HFFc6 (cell line): ENCODE measurements at regions not wholly inside any gene's neighbourhood (a gene's known extent, or its start where the extent isn't known, plus 50 kb on each side); places are given as distances from the start of the nearest gene placed in this dataset.
"Not testable (repeated sequence)": the region's sequence is repeated elsewhere in the genome, so short reads cannot be mapped to it uniquely, and the experiment has no call there.

Experiments
- DNase-seq: peaks from one replicate; pipeline ENCODE4 v3.0.0-alpha.2; 2018
- H3K27ac Mint-ChIP-seq: 2 replicates; pipeline ENCODE4 v1.8.0; 2020; ENCODE audit warnings: mild to moderate bottlenecking, mixed read lengths
- H3K27me3 Mint-ChIP-seq: 2 replicates; pipeline ENCODE4 v1.8.0; 2021; ENCODE audit warnings: mild to moderate bottlenecking, moderate library complexity, mixed read lengths; ENCODE audit not compliant: insufficient read depth
- H3K36me3 Mint-ChIP-seq: 2 replicates; pipeline ENCODE4 v1.8.0; 2021; ENCODE audit warnings: low read depth, mixed read lengths
- H3K4me1 Mint-ChIP-seq: 2 replicates; pipeline ENCODE4 v1.8.0; 2020; ENCODE audit warnings: low read depth, mixed read lengths
- H3K4me3 Mint-ChIP-seq: 2 replicates; pipeline ENCODE4 v1.8.0; 2020; ENCODE audit warnings: mild to moderate bottlenecking, moderate library complexity, mixed read lengths
- H3K9me3 Mint-ChIP-seq: 2 replicates; pipeline ENCODE4 v1.8.0; 2020; ENCODE audit warnings: mild to moderate bottlenecking, mixed read lengths
- TF ChIP-seq, protein P1 (sequence below): fragments of 200-600 bp; sonication (generic); IDR thresholded peaks from 2 replicates; pipeline ENCODE4 v1.5.0; 2021; ENCODE audit warnings: antibody characterized with exemption, mild to moderate bottlenecking

DNA sequence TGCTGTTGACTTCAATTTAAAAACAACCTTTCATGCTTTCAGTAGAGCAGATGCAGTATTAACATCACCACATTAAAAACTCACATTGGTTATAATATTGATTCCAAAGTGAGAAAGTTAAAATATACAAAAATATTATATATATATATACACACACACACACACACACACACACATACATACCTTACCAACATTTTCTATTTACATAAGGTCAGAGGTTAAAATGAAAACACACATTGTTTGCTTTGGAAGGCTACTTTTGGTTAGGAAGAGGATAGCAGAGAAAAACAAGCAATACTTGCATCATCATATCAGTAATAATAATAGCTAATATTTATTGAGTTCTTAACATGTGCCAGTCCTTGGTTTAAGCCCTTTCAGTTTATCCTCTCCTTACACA lies 226.5 kb downstream of the PPP4R3C start:
- Mint-ChIP-seq H3K9me3 (peaks cover 21% of the 10 kb centered on the region), H3K27ac (no peak overlapping the region), H3K36me3 (no peaks in the 10 kb centered on the region), H3K4me3 (no peak overlapping the region), H3K27me3 (no peaks in the 10 kb centered on the region), H3K4me1 (no peaks in the 10 kb centered on the region)
- TF ChIP-seq, protein P1, sequence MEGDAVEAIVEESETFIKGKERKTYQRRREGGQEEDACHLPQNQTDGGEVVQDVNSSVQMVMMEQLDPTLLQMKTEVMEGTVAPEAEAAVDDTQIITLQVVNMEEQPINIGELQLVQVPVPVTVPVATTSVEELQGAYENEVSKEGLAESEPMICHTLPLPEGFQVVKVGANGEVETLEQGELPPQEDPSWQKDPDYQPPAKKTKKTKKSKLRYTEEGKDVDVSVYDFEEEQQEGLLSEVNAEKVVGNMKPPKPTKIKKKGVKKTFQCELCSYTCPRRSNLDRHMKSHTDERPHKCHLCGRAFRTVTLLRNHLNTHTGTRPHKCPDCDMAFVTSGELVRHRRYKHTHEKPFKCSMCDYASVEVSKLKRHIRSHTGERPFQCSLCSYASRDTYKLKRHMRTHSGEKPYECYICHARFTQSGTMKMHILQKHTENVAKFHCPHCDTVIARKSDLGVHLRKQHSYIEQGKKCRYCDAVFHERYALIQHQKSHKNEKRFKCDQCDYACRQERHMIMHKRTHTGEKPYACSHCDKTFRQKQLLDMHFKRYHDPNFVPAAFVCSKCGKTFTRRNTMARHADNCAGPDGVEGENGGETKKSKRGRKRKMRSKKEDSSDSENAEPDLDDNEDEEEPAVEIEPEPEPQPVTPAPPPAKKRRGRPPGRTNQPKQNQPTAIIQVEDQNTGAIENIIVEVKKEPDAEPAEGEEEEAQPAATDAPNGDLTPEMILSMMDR: no peak
- no peak for DNase-seq

- Mint-ChIP-seq H3K4me3 (no peak overlapping the region), H3K36me3 (no peaks in the 10 kb centered on the region), H3K27me3 (no peaks in the 10 kb centered on the region), H3K4me1 (no peaks in the 10 kb centered on the region), H3K9me3 (peaks cover 5% of the 10 kb centered on the region; the same call in 1 of the 2 replicates), H3K27ac (no peak overlapping the region)
- TF ChIP-seq, protein P1: no peak
- no peak for DNase-seq
Observed at GRCh38 chrX:27229721-27230120, 233.4 kb downstream of the PPP4R3C start.

DNA sequence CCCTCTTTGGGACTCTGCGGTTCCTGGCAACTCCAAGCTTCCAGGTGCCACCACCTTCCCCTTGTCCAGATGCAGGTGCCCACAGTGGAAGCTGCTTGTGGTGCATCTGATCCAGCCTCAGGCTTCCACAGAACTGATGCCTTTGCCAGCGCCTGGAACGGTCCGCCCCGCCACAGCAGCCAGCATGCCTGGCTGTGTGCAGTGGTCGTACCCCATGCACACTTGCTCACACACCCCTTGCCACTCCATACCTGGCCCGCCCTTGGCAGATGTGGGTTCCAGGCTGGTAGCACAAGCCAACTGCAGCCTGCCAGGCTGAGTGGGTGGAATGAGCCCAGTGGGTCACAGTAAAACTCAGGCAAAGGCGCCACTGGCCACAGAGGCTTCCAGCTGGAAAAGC lies 240.5 kb downstream of the PPP4R3C start:
- Mint-ChIP-seq H3K36me3 (no peaks in the 10 kb centered on the region), H3K27ac (no peak overlapping the region), H3K4me1 (no peaks in the 10 kb centered on the region), H3K4me3 (no peak overlapping the region), H3K9me3 (peaks cover 12% of the 10 kb centered on the region), H3K27me3 (peaks cover 2% of the 10 kb centered on the region; the same call in 1 of the 2 replicates)
- no peak for DNase-seq
- TF ChIP-seq, protein P1: no peak

DNA sequence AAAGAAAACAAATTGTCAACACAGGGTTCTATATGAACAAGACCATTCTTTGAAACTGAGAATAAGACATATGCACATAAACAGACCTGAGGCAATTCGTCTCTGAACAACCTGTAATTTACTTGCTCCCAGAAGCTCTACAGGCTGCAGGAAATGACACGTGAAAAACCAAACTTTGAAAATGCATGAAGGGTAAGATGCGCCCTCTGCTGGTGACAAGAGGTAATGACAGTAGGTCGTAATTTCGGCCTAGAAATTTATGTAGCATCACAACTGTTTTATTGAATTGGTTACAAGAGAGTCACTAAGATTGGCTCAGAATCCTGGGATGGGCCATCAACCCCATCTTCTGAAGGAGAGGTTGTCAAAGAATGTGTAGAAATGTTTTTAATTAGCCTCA lies 276.5 kb downstream of the PPP4R3C start:
- H3K27ac Mint-ChIP-seq: no peak overlapping the region
- TF ChIP-seq, protein P1: peak; percentile 82
- DNase-seq: peak; percentile 3
- no peaks in the 10 kb centered on the region; the same call in 1 of the 2 replicates for H3K27me3 Mint-ChIP-seq
- no peaks in the 10 kb centered on the region for H3K36me3 Mint-ChIP-seq
- H3K4me3 Mint-ChIP-seq: no peak overlapping the region
- H3K9me3 Mint-ChIP-seq: no peaks in the 10 kb centered on the region
- H3K4me1 Mint-ChIP-seq: no peaks in the 10 kb centered on the region

- H3K36me3 Mint-ChIP-seq: no peaks in the 10 kb centered on the region
- peaks cover 4% of the 10 kb centered on the region for H3K9me3 Mint-ChIP-seq
- no peak for DNase-seq
- H3K27ac Mint-ChIP-seq: no peak overlapping the region
- no peak overlapping the region for H3K4me3 Mint-ChIP-seq
- H3K4me1 Mint-ChIP-seq: no peaks in the 10 kb centered on the region
- TF ChIP-seq, protein P1: no peak
- no peaks in the 10 kb centered on the region for H3K27me3 Mint-ChIP-seq
Observed at GRCh38 chrX:27163236-27163635, 299.9 kb downstream of the PPP4R3C start.

GRCh38 chrX:27162496-27162895 lies 300.6 kb downstream of the PPP4R3C start:
- no peak for DNase-seq
- Mint-ChIP-seq H3K9me3 (peaks cover 4% of the 10 kb centered on the region), H3K27ac (no peak overlapping the region), H3K36me3 (no peaks in the 10 kb centered on the region), H3K4me3 (no peak overlapping the region), H3K27me3 (no peaks in the 10 kb centered on the region), H3K4me1 (no peaks in the 10 kb centered on the region)
- TF ChIP-seq, protein P1: no peak

- DNase-seq, H3K27ac Mint-ChIP-seq, H3K4me1 Mint-ChIP-seq, H3K36me3 Mint-ChIP-seq, H3K9me3 Mint-ChIP-seq, H3K27me3 Mint-ChIP-seq, H3K4me3 Mint-ChIP-seq: not testable (repeated sequence)
Observed at GRCh38 chrX:27156921-27157320, 306.2 kb downstream of the PPP4R3C start.
